ENCODE measurements at regions not wholly inside any gene's neighbourhood (a gene's known extent, or its start where the extent isn't known, plus 50 kb on each side); places are given as distances from the start of the nearest gene placed in this dataset.

DNA sequence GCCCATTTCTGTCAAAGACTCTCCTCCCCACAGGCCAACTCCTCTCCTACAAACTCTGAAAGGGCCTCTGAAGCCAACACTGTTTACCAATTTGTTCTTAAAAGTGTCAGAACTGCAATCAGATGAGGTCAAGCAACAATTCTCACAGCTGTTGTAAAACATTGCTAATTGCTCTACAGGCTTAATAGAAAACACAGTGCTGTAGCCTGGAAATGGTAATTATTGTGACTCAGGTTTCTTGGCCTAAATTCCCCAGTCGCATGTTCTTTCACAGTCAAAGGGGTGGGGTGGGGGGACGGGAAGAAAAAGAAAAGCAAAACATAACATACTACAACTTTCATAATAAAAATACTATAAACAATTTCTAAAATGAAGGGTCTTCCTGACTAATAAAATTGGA lies 343.2 kb downstream of the DMAC1 start:
- TF ChIP-seq, protein P1, sequence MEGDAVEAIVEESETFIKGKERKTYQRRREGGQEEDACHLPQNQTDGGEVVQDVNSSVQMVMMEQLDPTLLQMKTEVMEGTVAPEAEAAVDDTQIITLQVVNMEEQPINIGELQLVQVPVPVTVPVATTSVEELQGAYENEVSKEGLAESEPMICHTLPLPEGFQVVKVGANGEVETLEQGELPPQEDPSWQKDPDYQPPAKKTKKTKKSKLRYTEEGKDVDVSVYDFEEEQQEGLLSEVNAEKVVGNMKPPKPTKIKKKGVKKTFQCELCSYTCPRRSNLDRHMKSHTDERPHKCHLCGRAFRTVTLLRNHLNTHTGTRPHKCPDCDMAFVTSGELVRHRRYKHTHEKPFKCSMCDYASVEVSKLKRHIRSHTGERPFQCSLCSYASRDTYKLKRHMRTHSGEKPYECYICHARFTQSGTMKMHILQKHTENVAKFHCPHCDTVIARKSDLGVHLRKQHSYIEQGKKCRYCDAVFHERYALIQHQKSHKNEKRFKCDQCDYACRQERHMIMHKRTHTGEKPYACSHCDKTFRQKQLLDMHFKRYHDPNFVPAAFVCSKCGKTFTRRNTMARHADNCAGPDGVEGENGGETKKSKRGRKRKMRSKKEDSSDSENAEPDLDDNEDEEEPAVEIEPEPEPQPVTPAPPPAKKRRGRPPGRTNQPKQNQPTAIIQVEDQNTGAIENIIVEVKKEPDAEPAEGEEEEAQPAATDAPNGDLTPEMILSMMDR (tag by site-specific recombination; IDR thresholded peaks at IDR 0.05): no peak
- no peak for TF ChIP-seq ZNF274 (IDR thresholded peaks at IDR 0.05; ENCODE audit: low read length)
- TF ChIP-seq ZNF274 (tag by site-specific recombination; IDR thresholded peaks at IDR 0.05; ENCODE audit: borderline replicate concordance): no peak
- TF ChIP-seq, protein P2, sequence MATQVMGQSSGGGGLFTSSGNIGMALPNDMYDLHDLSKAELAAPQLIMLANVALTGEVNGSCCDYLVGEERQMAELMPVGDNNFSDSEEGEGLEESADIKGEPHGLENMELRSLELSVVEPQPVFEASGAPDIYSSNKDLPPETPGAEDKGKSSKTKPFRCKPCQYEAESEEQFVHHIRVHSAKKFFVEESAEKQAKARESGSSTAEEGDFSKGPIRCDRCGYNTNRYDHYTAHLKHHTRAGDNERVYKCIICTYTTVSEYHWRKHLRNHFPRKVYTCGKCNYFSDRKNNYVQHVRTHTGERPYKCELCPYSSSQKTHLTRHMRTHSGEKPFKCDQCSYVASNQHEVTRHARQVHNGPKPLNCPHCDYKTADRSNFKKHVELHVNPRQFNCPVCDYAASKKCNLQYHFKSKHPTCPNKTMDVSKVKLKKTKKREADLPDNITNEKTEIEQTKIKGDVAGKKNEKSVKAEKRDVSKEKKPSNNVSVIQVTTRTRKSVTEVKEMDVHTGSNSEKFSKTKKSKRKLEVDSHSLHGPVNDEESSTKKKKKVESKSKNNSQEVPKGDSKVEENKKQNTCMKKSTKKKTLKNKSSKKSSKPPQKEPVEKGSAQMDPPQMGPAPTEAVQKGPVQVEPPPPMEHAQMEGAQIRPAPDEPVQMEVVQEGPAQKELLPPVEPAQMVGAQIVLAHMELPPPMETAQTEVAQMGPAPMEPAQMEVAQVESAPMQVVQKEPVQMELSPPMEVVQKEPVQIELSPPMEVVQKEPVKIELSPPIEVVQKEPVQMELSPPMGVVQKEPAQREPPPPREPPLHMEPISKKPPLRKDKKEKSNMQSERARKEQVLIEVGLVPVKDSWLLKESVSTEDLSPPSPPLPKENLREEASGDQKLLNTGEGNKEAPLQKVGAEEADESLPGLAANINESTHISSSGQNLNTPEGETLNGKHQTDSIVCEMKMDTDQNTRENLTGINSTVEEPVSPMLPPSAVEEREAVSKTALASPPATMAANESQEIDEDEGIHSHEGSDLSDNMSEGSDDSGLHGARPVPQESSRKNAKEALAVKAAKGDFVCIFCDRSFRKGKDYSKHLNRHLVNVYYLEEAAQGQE (tag by site-specific recombination; IDR thresholded peaks at IDR 0.05): no peak
- no peak for TF ChIP-seq ZNF510 (tag by site-specific recombination; IDR thresholded peaks at IDR 0.05; ENCODE audit: insufficient replicate concordance)
- TF ChIP-seq ZNF324 (tag by site-specific recombination; IDR thresholded peaks at IDR 0.05): no peak
- TF ChIP-seq ZFP3 (tag by site-specific recombination; IDR thresholded peaks at IDR 0.05; ENCODE audit: low read depth): no peak
- TF ChIP-seq ZNF223 (tag by site-specific recombination; IDR thresholded peaks at IDR 0.05): no peak
- no peak for TF ChIP-seq ZBTB7A (tag by site-specific recombination; IDR thresholded peaks at IDR 0.05; ENCODE audit: low read depth)
- no peak for TF ChIP-seq ZNF10 (tag by site-specific recombination; IDR thresholded peaks at IDR 0.05)
- no peak for TF ChIP-seq ZNF558 (tag by site-specific recombination; IDR thresholded peaks at IDR 0.05)
- TF ChIP-seq ZNF830 (tag by site-specific recombination; IDR thresholded peaks at IDR 0.05; ENCODE audit: low read depth): no peak
- no peak for TF ChIP-seq ZNF292 (tag by site-specific recombination; IDR thresholded peaks at IDR 0.05; ENCODE audit: borderline replicate concordance, low read depth)

Measured in HEK293 (cell line).